B cell (primary cell): ENCODE measurements at regions not wholly inside any gene's neighbourhood (a gene's known extent, or its start where the extent isn't known, plus 50 kb on each side); places are given as distances from the start of the nearest gene placed in this dataset.

Source experiments
- ATAC-seq: fragments of 200-7000 bp; cut with Tn5 transposase; one replicate; pipeline ENCODE4 v1.10.0; 2021; ENCODE audit warnings: low read depth, mild to moderate bottlenecking, moderate number of reproducible peaks, moderate library complexity
- CTCF ChIA-PET: fragments of 350-600 bp; sonication (Branson Sonifier 250); formaldehyde crosslinking; loops from one replicate; lab custom pipeline; 2021; ENCODE audit warnings: antibody characterized with exemption, inconsistent platforms; lab: Charles Lee
- POLR2A ChIA-PET: fragments of 350-600 bp; sonication (Branson Sonifier 250); formaldehyde crosslinking; loops from one replicate; lab custom pipeline; 2021; ENCODE audit warnings: antibody characterized with exemption; lab: Charles Lee
- DNase-seq: peaks from one replicate; pipeline ENCODE4 v3.0.0; 2013
- H2AFZ ChIP-seq: 2 replicates; pipeline ENCODE4 v1.6.1; 2012; ENCODE audit warnings: mild to moderate bottlenecking, low read depth, low read length; ENCODE audit not compliant: insufficient read depth, poor library complexity, severe bottlenecking
- H3K27ac ChIP-seq, 2 donors: 1 replicate in 1 of 2; 2 replicates in 1 of 2; pipeline ENCODE4 v1.5.1; 2012 to 2013; ENCODE audit warnings: low read length in 2 of 2, mild to moderate bottlenecking in 2 of 2, moderate library complexity in 1 of 2
- H3K27me3 ChIP-seq, 4 experiments: fragments of 200-600 bp in 1 of 4; sonication (generic) in 1 of 4; replicated peaks in 1 of 4; 1 replicate in 2 of 4; 2 replicates in 2 of 4; pipeline versions ENCODE4 v1.6.1 to v1.7.0; 2013 to 2016; ENCODE audit warnings: low read length in 3 of 4, mild to moderate bottlenecking in 2 of 4, mixed read lengths in 1 of 4, moderate library complexity in 1 of 4; ENCODE audit not compliant: insufficient read depth in 4 of 4, control insufficient read depth in 3 of 4; ENCODE audit errors: control extremely low read depth in 1 of 4
- H3K36me3 ChIP-seq, 2 experiments: replicated peaks in 1 of 2; 1 replicate in 1 of 2; 2 replicates in 1 of 2; pipeline versions ENCODE4 v1.6.1 to v1.7.1; 2013; ENCODE audit warnings: low read length in 1 of 2; ENCODE audit not compliant: insufficient read depth in 2 of 2, control insufficient read depth in 1 of 2; ENCODE audit errors: control extremely low read depth in 1 of 2, extremely low read depth in 1 of 2
- H3K4me1 ChIP-seq, 2 donors: fragments of 200-600 bp in 1 of 2; sonication (generic) in 1 of 2; 1 replicate in 1 of 2; 2 replicates in 1 of 2; pipeline versions ENCODE4 v1.5.1 to v1.6.1; 2013 to 2017; ENCODE audit warnings: low read length in 2 of 2; ENCODE audit not compliant: control insufficient read depth in 2 of 2, insufficient read depth in 2 of 2
- H3K4me2 ChIP-seq: replicated peaks from 2 replicates; pipeline ENCODE3; 2012; ENCODE audit warnings: mild to moderate bottlenecking, low read depth, low read length; ENCODE audit not compliant: poor library complexity, severe bottlenecking
- H3K4me3 ChIP-seq, 5 experiments: fragments of 200-600 bp in 1 of 5; sonication (generic) in 1 of 5; 1 replicate in 3 of 5; 2 replicates in 2 of 5; pipeline versions ENCODE4 v1.5.1 to v1.7.0; 2011 to 2016; ENCODE audit warnings: low read length in 4 of 5, mild to moderate bottlenecking in 4 of 5, low read depth in 2 of 5, control low read depth in 1 of 5, moderate library complexity in 1 of 5; ENCODE audit not compliant: insufficient read depth in 1 of 5; ENCODE audit errors: control extremely low read depth in 1 of 5, extremely low read depth in 1 of 5
- H3K79me2 ChIP-seq: fragments of 200-600 bp; sonication (generic); one replicate; pipeline ENCODE4 v1.6.0; 2016; ENCODE audit warnings: low read length; ENCODE audit not compliant: control insufficient read depth, insufficient read depth
- H3K9ac ChIP-seq: fragments of 200-600 bp; sonication (generic); 2 replicates; pipeline ENCODE4 v1.6.1; 2017; ENCODE audit warnings: mild to moderate bottlenecking, low read length, moderate library complexity
- H3K9me3 ChIP-seq, 3 donors: one replicate each; pipeline versions ENCODE4 v1.6.1 to v1.7.1; 2013; ENCODE audit warnings: low read length in 2 of 3; ENCODE audit not compliant: control insufficient read depth in 2 of 3, insufficient read depth in 1 of 3; ENCODE audit errors: control extremely low read depth in 1 of 3
- H4K20me1 ChIP-seq: 2 replicates; pipeline ENCODE4 v1.6.0; 2012; ENCODE audit warnings: mild to moderate bottlenecking, low read length; ENCODE audit not compliant: insufficient read depth, control insufficient read depth, poor library complexity, severe bottlenecking
- H3K27ac Mint-ChIP-seq: one replicate; pipeline ENCODE4 v1.8.0; 2021; ENCODE audit warnings: mixed read lengths
- H3K27me3 Mint-ChIP-seq: one replicate; pipeline ENCODE4 v1.8.0; 2021; ENCODE audit warnings: mixed read lengths
- H3K4me1 Mint-ChIP-seq: one replicate; pipeline ENCODE4 v1.8.0; 2021; ENCODE audit warnings: mixed read lengths
- H3K4me3 Mint-ChIP-seq: one replicate; pipeline ENCODE4 v1.8.0; 2021; ENCODE audit warnings: mixed read lengths
- H3K9me3 Mint-ChIP-seq: one replicate; pipeline ENCODE4 v1.8.0; 2022; ENCODE audit warnings: mixed read lengths; ENCODE audit not compliant: insufficient read depth
- CTCF ChIP-seq: fragments of 200-600 bp; IDR thresholded peaks from one replicate; pipeline ENCODE4 v1.8.0; 2022; ENCODE audit warnings: antibody characterized with exemption, mild to moderate bottlenecking
- EZH2 ChIP-seq: IDR thresholded peaks from 2 replicates; pipeline ENCODE4 v1.6.1; 2012; ENCODE audit warnings: borderline replicate concordance, low read depth, mild to moderate bottlenecking, moderate library complexity, low read length; ENCODE audit not compliant: insufficient read depth, poor library complexity, severe bottlenecking
- WGBS: methylation state at CpG from one replicate; pipeline ENCODE4 v1.1.5; 2013; ENCODE audit warnings: missing lambda C conversion rate; ENCODE audit not compliant: insufficient coverage; 5-methylcytosine and 5-hydroxymethylcytosine counted together
- intact Hi-C: fragments of 100-400 bp; cut with micrococcal nuclease; formaldehyde crosslinking; loops from one replicate; pipeline ENCODE4 v1.10.0; 2022

GRCh38 chr5:115419846-115420585, 123.6 kb upstream of the CCDC112 start:
- H3K27me3 Mint-ChIP-seq, result no peaks in the 10 kb centered on the region
- H3K36me3 ChIP-seq, result no peaks in the 10 kb centered on the region
- no peak overlapping the region for H3K9ac ChIP-seq
- intact Hi-C loops, result no loop called here
- no peak overlapping the region for H3K4me3 ChIP-seq
- no peaks in the 10 kb centered on the region for H3K4me1 ChIP-seq
- no peak overlapping the region for H2AFZ ChIP-seq
- H3K27ac ChIP-seq, result no peak overlapping the region
- H3K9me3 ChIP-seq, result no peaks in the 10 kb centered on the region
- no peaks in the 10 kb centered on the region for H3K9me3 Mint-ChIP-seq
- CTCF ChIA-PET, result no interaction called here
- H4K20me1 ChIP-seq, result no peaks in the 10 kb centered on the region
- H3K4me2 ChIP-seq, result no peak overlapping the region
- no peaks in the 10 kb centered on the region for H3K79me2 ChIP-seq
- 60% methylated on average over 1 of the region's 1 CpG for WGBS
- TF ChIP-seq EZH2, result no peak
- no peak for TF ChIP-seq CTCF
- no peak overlapping the region for H3K4me3 Mint-ChIP-seq
- H3K27ac Mint-ChIP-seq, result no peak overlapping the region
- no peak for ATAC-seq
- no peaks in the 10 kb centered on the region for H3K27me3 ChIP-seq
- no peaks in the 10 kb centered on the region for H3K4me1 Mint-ChIP-seq
- POLR2A ChIA-PET, result no interaction called here
- no peak for DNase-seq

- Histone ChIP-seq H3K4me3 (no peak overlapping the region), H4K20me1 (no peaks in the 10 kb centered on the region), H3K79me2 (no peaks in the 10 kb centered on the region), H3K27ac (no peak overlapping the region), H3K9ac (no peak overlapping the region), H3K27me3 (no peaks in the 10 kb centered on the region), H3K9me3 (no peaks in the 10 kb centered on the region), H3K36me3 (no peaks in the 10 kb centered on the region), H3K4me1 (no peaks in the 10 kb centered on the region), H3K4me2 (no peak overlapping the region), H2AFZ (no peak overlapping the region)
- H3K27ac Mint-ChIP-seq, result no peak overlapping the region
- ATAC-seq, result no peak
- intact Hi-C loops, result no loop called here
- no peak for DNase-seq
- H3K27me3 Mint-ChIP-seq, result no peaks in the 10 kb centered on the region
- ChIA-PET POLR2A (no interaction called here), CTCF (no interaction called here)
- 100% methylated on average over 4 of the region's 5 CpGs for WGBS
- H3K4me3 Mint-ChIP-seq, result no peak overlapping the region
- H3K9me3 Mint-ChIP-seq, result no peaks in the 10 kb centered on the region
- TF ChIP-seq EZH2 (no peak), CTCF (no peak)
- peaks cover 4% of the 10 kb centered on the region for H3K4me1 Mint-ChIP-seq
These were observed 122.3 kb upstream of the CCDC112 start for GRCh38 chr5:115418788-115419187.
